HCT116 (cell line): ENCODE measurements at regions not wholly inside any gene's neighbourhood (a gene's known extent, or its start where the extent isn't known, plus 50 kb on each side); places are given as distances from the start of the nearest gene placed in this dataset.
A peak's percentile ranks its signal among the peaks of the same experiment; 100 is the strongest.

Source experiments
- ATAC-seq: fragments of 200-7000 bp; cut with Tn5 transposase; 2 replicates; pipeline ENCODE4 v1.9.1; 2020; ENCODE audit warnings: mild to moderate bottlenecking, moderate library complexity
- BruUV-seq: library from RNA; stranded (reverse); fragments of 400-500 nt; replicated peaks from 2 replicates; lab custom pipeline; 2021; lab: Mats Ljungman, UMichigan
- CTCF ChIA-PET: fragments of 300-600 bp; sonication (Branson Sonifier 250); formaldehyde crosslinking; loops from one replicate; lab custom pipeline; 2021; ENCODE audit warnings: antibody characterized with exemption; lab: Charles Lee
- POLR2A ChIA-PET: fragments of 300-600, 350-600 bp; sonication (Branson Sonifier 250); formaldehyde crosslinking; loops from one replicate; lab custom pipeline; 2021; ENCODE audit warnings: antibody characterized with exemption; lab: Charles Lee
- RAD21 ChIA-PET, 2 experiments: fragments of 300-600 bp; sonication (Branson Sonifier 250); formaldehyde crosslinking; loops; one replicate each; lab custom pipeline; 2023; ENCODE audit warnings: low total read pairs in 2 of 2; ENCODE audit not compliant: uncharacterized antibody in 2 of 2, unreplicated experiment in 2 of 2, low non-redundant PET in 1 of 2; lab: Charles Lee
- DNase-seq: peaks from one replicate; pipeline ENCODE4 v3.0.0-alpha.2; 2010; ENCODE audit warnings: low read depth, low spot score
- H2AFZ ChIP-seq: fragments of 200-600 bp; shearing (Covaris generic), sonication (generic); 2 replicates; pipeline ENCODE4 v1.6.1; 2017; ENCODE audit warnings: low read depth, mixed run types, mixed read lengths, antibody characterized with exemption, low read length; ENCODE audit not compliant: poor library complexity, severe bottlenecking
- H3K27ac ChIP-seq: 2 replicates; pipeline ENCODE4 v1.5.1; 2012; ENCODE audit warnings: low read depth, low read length
- H3K27me3 ChIP-seq: fragments of 200-600 bp; sonication (generic); 2 replicates; pipeline ENCODE4 v1.6.1; 2016; ENCODE audit warnings: mixed run types, low read length, mixed read lengths; ENCODE audit not compliant: insufficient read depth
- H3K36me3 ChIP-seq, 2 experiments: fragments of 200-500 bp in 1 of 2; fragments of 200-600 bp in 1 of 2; sonication (Bioruptor generic) in 1 of 2; sonication (generic) in 1 of 2; 2 replicates each; pipeline versions ENCODE4 v1.5.1 to v1.6.1; 2014 to 2016; ENCODE audit warnings: low read length in 2 of 2, inconsistent platforms in 1 of 2, mixed read lengths in 1 of 2, mixed run types in 1 of 2; ENCODE audit not compliant: insufficient read depth in 2 of 2, control insufficient read depth in 1 of 2
- H3K4me1 ChIP-seq, 2 experiments: fragments of 200-600 bp in 1 of 2; sonication (generic) in 1 of 2; 2 replicates each; pipeline versions ENCODE4 v1.5.1 to v1.6.1; 2012 to 2017; ENCODE audit warnings: low read length in 2 of 2, inconsistent platforms in 1 of 2, mild to moderate bottlenecking in 1 of 2, mixed read lengths in 1 of 2, mixed run types in 1 of 2, moderate library complexity in 1 of 2; ENCODE audit not compliant: insufficient read depth in 2 of 2, control insufficient read depth in 1 of 2
- H3K4me2 ChIP-seq: fragments of 200-600 bp; sonication (generic); 2 replicates; pipeline ENCODE4 v1.6.1; 2017; ENCODE audit warnings: mixed run types, low read length, mixed read lengths
- H3K4me3 ChIP-seq, 2 experiments: fragments of 200-600 bp in 1 of 2; sonication (generic) in 1 of 2; replicated peaks in 1 of 2; 2 replicates each; pipeline ENCODE4 v1.5.1; 2011 to 2016; ENCODE audit warnings: low read length in 2 of 2, control low read depth in 1 of 2, low read depth in 1 of 2, mild to moderate bottlenecking in 1 of 2, mixed read lengths in 1 of 2, mixed run types in 1 of 2
- H3K79me2 ChIP-seq: fragments of 200-600 bp; sonication (generic); 2 replicates; pipeline ENCODE4 v1.6.1; 2017; ENCODE audit warnings: mild to moderate bottlenecking, mixed run types, low read length, moderate library complexity, mixed read lengths; ENCODE audit not compliant: insufficient read depth
- H3K9ac ChIP-seq: fragments of 200-600 bp; sonication (generic); 2 replicates; pipeline ENCODE4 v1.6.1; 2016; ENCODE audit warnings: low read length, mixed read lengths
- H3K9me2 ChIP-seq: fragments of 200-600 bp; sonication (generic), shearing (Covaris generic); 2 replicates; pipeline ENCODE4 v1.6.1; 2017; ENCODE audit warnings: mixed run types, mild to moderate bottlenecking, moderate library complexity; ENCODE audit not compliant: insufficient read depth
- H3K9me3 ChIP-seq, 2 experiments: fragments of 200-500 bp in 1 of 2; fragments of 200-600 bp in 1 of 2; sonication (Bioruptor generic) in 1 of 2; sonication (generic) in 1 of 2; 2 replicates each; pipeline ENCODE4 v1.6.1; 2014 to 2017; ENCODE audit warnings: low read length in 2 of 2, mixed read lengths in 2 of 2, inconsistent platforms in 1 of 2, low read depth in 1 of 2, mild to moderate bottlenecking in 1 of 2, mixed run types in 1 of 2, moderate library complexity in 1 of 2; ENCODE audit not compliant: control insufficient read depth in 1 of 2, insufficient read depth in 1 of 2
- H4K20me1 ChIP-seq: fragments of 200-600 bp; sonication (generic), shearing (Covaris generic); 2 replicates; pipeline ENCODE4 v1.6.1; 2017; ENCODE audit warnings: mixed run types, mild to moderate bottlenecking, moderate library complexity; ENCODE audit not compliant: insufficient read depth
- ATF3 ChIP-seq: IDR thresholded peaks from 2 replicates; pipeline ENCODE4 v1.6.1; 2012
- CBX3 ChIP-seq: IDR thresholded peaks from 2 replicates; pipeline ENCODE4 v1.6.1; 2012; ENCODE audit warnings: low read depth
- CEBPB ChIP-seq: IDR thresholded peaks from 2 replicates; pipeline ENCODE4 v1.6.1; 2012; ENCODE audit warnings: low read depth
- CTCF ChIP-seq, 3 experiments: fragments of 200-600 bp in 1 of 3; sonication (generic) in 1 of 3; IDR thresholded peaks in 2 of 3; conservative IDR thresholded peaks in 1 of 3; 2 replicates each; pipeline ENCODE4 v1.5.1; 2012 to 2017; ENCODE audit warnings: low read depth in 2 of 3, low read length in 2 of 3, antibody characterized with exemption in 1 of 3, borderline replicate concordance in 1 of 3, control low read depth in 1 of 3, mild to moderate bottlenecking in 1 of 3, mixed read lengths in 1 of 3, mixed run types in 1 of 3, moderate library complexity in 1 of 3; ENCODE audit not compliant: insufficient read depth in 1 of 3
- EGR1 ChIP-seq: IDR thresholded peaks from 2 replicates; pipeline ENCODE4 v1.6.1; 2012; ENCODE audit warnings: low read depth
- ELF1 ChIP-seq: IDR thresholded peaks from 2 replicates; pipeline ENCODE4 v1.6.1; 2012; ENCODE audit warnings: low read depth, borderline replicate concordance
- EZH2 ChIP-seq: fragments of 200-600 bp; sonication (generic); IDR thresholded peaks from 2 replicates; pipeline ENCODE4 v1.6.1; 2017; ENCODE audit warnings: antibody characterized with exemption, mixed run types
- EZH2phosphoT487 ChIP-seq: fragments of 200-600 bp; IDR thresholded peaks from 2 replicates; pipeline ENCODE4 v1.6.1; 2018; ENCODE audit warnings: antibody characterized with exemption, borderline replicate concordance
- FOSL1 ChIP-seq: IDR thresholded peaks from 2 replicates; pipeline ENCODE4 v1.6.1; 2012; ENCODE audit warnings: low read depth
- JUND ChIP-seq: IDR thresholded peaks from 2 replicates; pipeline ENCODE4 v1.6.1; 2012
- MAX ChIP-seq: IDR thresholded peaks from 2 replicates; pipeline ENCODE4 v1.6.1; 2012
- POLR2A ChIP-seq: IDR thresholded peaks from 2 replicates; pipeline ENCODE4 v1.7.0; 2011; ENCODE audit warnings: borderline replicate concordance; ENCODE audit not compliant: insufficient read depth, insufficient read length; ENCODE audit errors: extremely low read depth
- POLR2AphosphoS5 ChIP-seq: IDR thresholded peaks from 2 replicates; pipeline ENCODE4 v1.6.1; 2011; ENCODE audit warnings: mild to moderate bottlenecking, low read depth, low read length, moderate library complexity
- RAD21 ChIP-seq: IDR thresholded peaks from 2 replicates; pipeline ENCODE4 v1.6.1; 2012; ENCODE audit warnings: low read depth, mild to moderate bottlenecking
- SIN3A ChIP-seq: IDR thresholded peaks from 2 replicates; pipeline ENCODE4 v1.6.1; 2012; ENCODE audit warnings: low read depth
- SP1 ChIP-seq: IDR thresholded peaks from 2 replicates; pipeline ENCODE4 v1.6.1; 2012; ENCODE audit warnings: low read depth
- YY1 ChIP-seq: IDR thresholded peaks from 2 replicates; pipeline ENCODE4 v1.6.1; 2011; ENCODE audit warnings: low read length, low read depth, moderate library complexity, mild to moderate bottlenecking; ENCODE audit not compliant: insufficient replicate concordance; ENCODE audit errors: extremely low read depth
- ZFX ChIP-seq: fragments of 450-650 bp; IDR thresholded peaks from 2 replicates; pipeline ENCODE4 v1.6.1; 2017
- ZNF274 ChIP-seq: fragments of 200-500 bp; sonication (Bioruptor generic); IDR thresholded peaks from 2 replicates; pipeline ENCODE4 v1.6.1; 2014; ENCODE audit warnings: mild to moderate bottlenecking, low read depth, low read length, inconsistent platforms
- intact Hi-C: fragments of 100-400 bp; cut with micrococcal nuclease; formaldehyde crosslinking; loops from 2 replicates; pipeline ENCODE4 v1.10.0; 2022

GRCh38 chr2:64262071-64262470 is 117.9 kb upstream of the PELI1 start:
- H4K20me1 ChIP-seq = no peaks in the 10 kb centered on the region
- peaks cover 0 to 20% of the 10 kb centered on the region in 2 experiments; a peak in 2 of 4 replicates for H3K4me1 ChIP-seq
- H3K9ac ChIP-seq = no peak overlapping the region
- CTCF ChIA-PET = no interaction called here
- no peak overlapping the region for H3K27ac ChIP-seq
- no peak overlapping the region for H2AFZ ChIP-seq
- H3K79me2 ChIP-seq = no peaks in the 10 kb centered on the region
- H3K9me2 ChIP-seq = no peaks in the 10 kb centered on the region
- no peak overlapping the region for H3K4me3 ChIP-seq
- intact Hi-C loops = no loop called here
- no peak for TF ChIP-seq CBX3
- ATAC-seq (no peak), DNase-seq (no peak)
- no peaks in the 10 kb centered on the region for H3K36me3 ChIP-seq
- RAD21 ChIA-PET = no interaction called here
- POLR2A ChIA-PET = interaction anchor here (0.6 kb wide), 1 partner anchor 82 kb away, joined by 3 read pairs; no protein-coding TSS in a partner anchor
- peak overlapping the region; percentile 13; the same call in 1 of the 2 replicates for H3K4me2 ChIP-seq
- no peaks in the 10 kb centered on the region for H3K27me3 ChIP-seq
- BruUV-seq = no TSS peak
- H3K9me3 ChIP-seq = no peaks in the 10 kb centered on the region

- no TSS peak for BruUV-seq
- no peak for DNase-seq
- H3K9me3 ChIP-seq = no peaks in the 10 kb centered on the region
- no peak for ATAC-seq
- H3K4me3 ChIP-seq = no peak overlapping the region
- no peak overlapping the region for H3K9ac ChIP-seq
- H3K79me2 ChIP-seq = no peaks in the 10 kb centered on the region
- peak overlapping the region; percentile 20; the same call in 1 of the 2 replicates for H3K4me2 ChIP-seq
- H2AFZ ChIP-seq = no peak overlapping the region
- H3K27ac ChIP-seq = no peak overlapping the region
- peaks cover 0 to 20% of the 10 kb centered on the region in 2 experiments; a peak in 2 of 4 replicates for H3K4me1 ChIP-seq
- intact Hi-C loops = no loop called here
- CTCF ChIA-PET = no interaction called here
- no peaks in the 10 kb centered on the region for H3K36me3 ChIP-seq
- no peaks in the 10 kb centered on the region for H3K27me3 ChIP-seq
- H3K9me2 ChIP-seq = no peaks in the 10 kb centered on the region
- POLR2A ChIA-PET = no interaction called here
- RAD21 ChIA-PET = no interaction called here
- no peaks in the 10 kb centered on the region for H4K20me1 ChIP-seq
- no peak for TF ChIP-seq EGR1
- no peak for TF ChIP-seq SIN3A
- TF ChIP-seq JUND = no peak
- no peak for TF ChIP-seq CTCF (IDR thresholded peaks at IDR 0.05 in 2 of 3, conservative IDR thresholded peaks at IDR 0.05 in 1 of 3; ENCODE audit: borderline replicate concordance in 1 of 3, insufficient read depth in 1 of 3, low read depth in 2 of 3, low read length in 2 of 3)
- no peak for TF ChIP-seq MAX
- no peak for TF ChIP-seq RAD21
- no peak for TF ChIP-seq POLR2A
- no peak for TF ChIP-seq POLR2AphosphoS5
- TF ChIP-seq EZH2 = no peak
- no peak for TF ChIP-seq CBX3
- no peak for TF ChIP-seq EZH2phosphoT487
- TF ChIP-seq ZFX = no peak
- no peak for TF ChIP-seq ELF1
- TF ChIP-seq ATF3 = no peak
- TF ChIP-seq CEBPB = no peak
- no peak for TF ChIP-seq YY1
- no peak for TF ChIP-seq FOSL1
- TF ChIP-seq SP1 = no peak
- no peak for TF ChIP-seq ZNF274
These were observed 118.6 kb upstream of the PELI1 start for GRCh38 chr2:64262816-64263215.
